IMR-90 (cell line): ENCODE measurements at regions not wholly inside any gene's neighbourhood (a gene's known extent, or its start where the extent isn't known, plus 50 kb on each side); places are given as distances from the start of the nearest gene placed in this dataset.

Experiments used
- BHLHE40 ChIP-seq: fragments of 150-350 bp; IDR thresholded peaks from 2 replicates; pipeline ENCODE4 v1.6.1; 2016; ENCODE audit warnings: mild to moderate bottlenecking, low read depth, low read length
- POLR2A ChIP-seq: IDR thresholded peaks from 2 replicates; pipeline ENCODE4 v1.6.1; 2012; ENCODE audit warnings: mild to moderate bottlenecking, low read depth, low read length
- TF ChIP-seq, protein P1 (sequence below): conservative IDR thresholded peaks from 2 replicates; pipeline ENCODE4 v1.5.1; 2012; ENCODE audit warnings: mild to moderate bottlenecking, low read depth, low read length, improper control_type of control experiment

DNA sequence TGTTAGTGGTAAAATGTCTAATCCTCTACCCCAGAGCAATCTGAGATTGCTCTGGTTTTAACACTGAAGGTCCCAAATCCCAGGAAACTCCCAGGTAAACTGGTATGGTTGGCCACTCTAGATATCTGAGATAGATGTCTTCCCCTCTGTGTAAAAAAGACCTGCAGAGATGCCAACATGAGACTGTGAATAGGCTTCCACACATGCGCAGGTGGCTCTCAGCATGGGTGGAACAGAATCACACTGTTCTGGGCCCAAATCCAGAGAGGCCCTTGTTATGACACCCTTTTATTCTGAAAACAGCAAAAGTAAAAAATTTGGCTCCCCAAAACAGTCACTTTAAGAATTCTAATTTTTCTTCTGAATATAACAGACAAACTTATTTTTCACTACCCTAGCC lies 88.7 kb upstream of the BMP5 start:
- TF ChIP-seq BHLHE40 (no peak), POLR2A (no peak)
- TF ChIP-seq, protein P1, sequence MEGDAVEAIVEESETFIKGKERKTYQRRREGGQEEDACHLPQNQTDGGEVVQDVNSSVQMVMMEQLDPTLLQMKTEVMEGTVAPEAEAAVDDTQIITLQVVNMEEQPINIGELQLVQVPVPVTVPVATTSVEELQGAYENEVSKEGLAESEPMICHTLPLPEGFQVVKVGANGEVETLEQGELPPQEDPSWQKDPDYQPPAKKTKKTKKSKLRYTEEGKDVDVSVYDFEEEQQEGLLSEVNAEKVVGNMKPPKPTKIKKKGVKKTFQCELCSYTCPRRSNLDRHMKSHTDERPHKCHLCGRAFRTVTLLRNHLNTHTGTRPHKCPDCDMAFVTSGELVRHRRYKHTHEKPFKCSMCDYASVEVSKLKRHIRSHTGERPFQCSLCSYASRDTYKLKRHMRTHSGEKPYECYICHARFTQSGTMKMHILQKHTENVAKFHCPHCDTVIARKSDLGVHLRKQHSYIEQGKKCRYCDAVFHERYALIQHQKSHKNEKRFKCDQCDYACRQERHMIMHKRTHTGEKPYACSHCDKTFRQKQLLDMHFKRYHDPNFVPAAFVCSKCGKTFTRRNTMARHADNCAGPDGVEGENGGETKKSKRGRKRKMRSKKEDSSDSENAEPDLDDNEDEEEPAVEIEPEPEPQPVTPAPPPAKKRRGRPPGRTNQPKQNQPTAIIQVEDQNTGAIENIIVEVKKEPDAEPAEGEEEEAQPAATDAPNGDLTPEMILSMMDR = no peak
